Astrocyte of the hippocampus (primary cell): ENCODE measurements at regions not wholly inside any gene's neighbourhood (a gene's known extent, or its start where the extent isn't known, plus 50 kb on each side); places are given as distances from the start of the nearest gene placed in this dataset.

ENCODE experiments used
- DNase-seq: peaks from one replicate; pipeline ENCODE4 v3.0.0; 2011; ENCODE audit warnings: low read depth, low spot score

GRCh38 chr6:170162775-170163404 lies 128.0 kb downstream of the DLL1 start:
- no peak for DNase-seq

- no peak for DNase-seq
Measured at GRCh38 chr6:170162011-170162774, 128.7 kb downstream of the DLL1 start.

DNA sequence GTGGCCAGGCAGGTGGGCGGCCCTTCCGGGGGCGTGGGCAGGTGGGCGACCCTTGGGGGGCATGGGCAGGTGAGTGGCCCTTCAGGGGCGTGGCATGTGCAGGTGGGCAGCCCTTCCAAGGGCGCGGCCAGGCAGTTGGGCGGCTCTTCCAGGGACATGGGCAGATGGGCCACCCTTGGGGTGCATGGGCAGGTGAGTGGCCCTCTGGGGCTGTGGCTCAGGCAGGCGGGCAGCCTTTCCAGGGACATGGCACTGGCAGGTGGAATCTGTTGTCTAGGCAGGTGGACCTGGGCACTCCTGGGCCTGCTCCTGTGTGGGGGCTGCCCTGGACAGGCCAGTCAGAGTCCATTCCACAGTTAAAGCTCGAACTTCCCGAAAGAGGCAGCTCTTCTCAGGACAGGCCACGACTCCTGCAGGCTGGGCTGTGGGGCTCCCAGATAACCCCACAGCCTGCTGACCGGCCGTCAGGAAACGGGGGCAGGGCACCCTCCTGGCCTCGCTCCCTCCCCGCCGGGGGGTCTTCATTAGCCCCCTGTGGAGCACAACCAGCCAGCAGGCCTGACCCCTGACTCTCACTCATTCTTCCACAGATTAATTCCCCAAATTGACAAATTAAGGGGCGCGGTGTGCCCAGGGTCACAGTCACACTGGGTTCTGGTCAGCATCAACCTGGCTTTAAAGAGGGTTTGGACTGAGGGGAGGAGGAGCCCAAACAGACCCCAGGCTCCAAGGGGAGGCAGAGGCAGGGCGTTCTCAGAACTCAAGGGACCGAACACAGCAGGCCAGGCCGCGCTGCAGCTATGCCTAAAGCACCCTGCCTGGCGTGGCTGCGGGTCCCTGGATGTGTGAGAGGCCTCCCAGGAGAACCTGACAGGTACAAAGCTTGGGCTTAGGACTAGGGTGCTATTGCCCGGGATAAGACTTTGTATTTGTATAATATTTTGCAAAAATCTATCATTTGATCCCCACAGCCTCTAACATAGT lies 130.0 kb downstream of the DLL1 start:
- DNase-seq: no peak

DNA sequence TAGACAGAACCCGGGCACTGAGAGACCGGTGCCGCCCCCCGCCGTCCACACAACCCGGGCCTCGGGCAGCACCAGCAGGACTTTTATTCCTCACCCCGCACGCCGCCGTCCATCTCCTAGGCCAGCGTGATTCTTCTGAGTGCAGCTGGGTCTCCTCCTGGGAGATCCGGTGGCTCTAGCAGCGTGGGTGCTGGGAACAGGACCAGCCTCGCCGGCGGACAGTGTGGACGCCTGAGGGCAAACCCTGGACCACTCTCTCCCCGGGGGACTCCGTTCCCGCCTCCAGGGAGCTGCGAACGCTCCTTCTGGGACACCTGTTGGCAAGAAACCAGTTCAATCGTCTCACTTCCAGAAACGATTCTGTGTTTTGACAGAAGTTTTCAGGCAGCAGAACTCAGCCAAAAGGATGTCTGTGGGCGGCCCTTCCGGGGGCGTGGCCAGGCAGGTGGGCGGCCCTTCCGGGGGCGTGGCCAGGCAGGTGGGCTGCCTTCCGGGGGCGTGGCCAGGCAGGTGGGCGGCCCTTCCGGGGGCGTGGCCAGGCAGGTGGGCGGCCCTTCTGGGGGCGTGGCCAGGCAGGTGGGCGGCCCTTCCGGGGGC lies 130.7 kb downstream of the DLL1 start:
- no peak for DNase-seq

- no peak for DNase-seq
Measured at GRCh38 chr6:170159022-170159965, 131.6 kb downstream of the DLL1 start.

DNA sequence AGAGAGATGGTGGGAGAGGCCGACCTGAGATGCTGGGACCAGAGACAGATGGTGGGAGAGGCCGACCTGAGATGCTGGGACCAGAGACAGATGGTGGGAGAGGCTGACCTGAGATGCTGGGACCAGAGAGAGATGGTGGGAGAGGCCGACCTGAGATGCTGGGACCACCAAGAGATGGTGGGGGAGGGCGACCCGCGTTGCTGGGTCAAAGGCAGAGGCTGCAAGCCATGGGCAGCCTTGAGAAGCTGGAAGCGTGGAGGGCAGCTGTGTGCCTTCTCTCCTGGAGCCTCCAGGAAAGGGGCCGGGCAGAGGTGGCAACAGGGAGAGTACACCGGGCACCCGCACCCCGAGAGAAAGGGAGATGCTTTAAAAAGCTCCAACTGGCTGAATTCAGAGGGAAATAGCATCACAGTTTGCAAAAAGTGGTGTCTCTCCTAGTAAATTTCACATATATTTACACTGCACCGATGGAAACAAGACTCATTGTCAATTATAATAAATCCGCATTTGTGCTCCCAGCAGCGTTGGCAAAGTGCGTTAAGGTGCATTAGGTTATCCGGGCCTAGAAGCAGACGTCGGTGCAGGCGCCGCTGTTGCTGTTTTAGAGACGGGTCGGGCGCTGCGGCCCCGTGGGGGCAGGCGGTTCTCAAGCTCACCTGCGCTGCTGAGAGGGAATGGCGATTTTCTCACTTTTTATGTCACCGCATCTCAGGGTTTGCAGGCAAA lies 132.4 kb downstream of the DLL1 start:
- DNase-seq: no peak

- DNase-seq: no peak
Measured at GRCh38 chr6:170157567-170158218, 133.2 kb downstream of the DLL1 start.

- DNase-seq: no peak
Measured at GRCh38 chr6:170156448-170157375, 134.2 kb downstream of the DLL1 start.

DNA sequence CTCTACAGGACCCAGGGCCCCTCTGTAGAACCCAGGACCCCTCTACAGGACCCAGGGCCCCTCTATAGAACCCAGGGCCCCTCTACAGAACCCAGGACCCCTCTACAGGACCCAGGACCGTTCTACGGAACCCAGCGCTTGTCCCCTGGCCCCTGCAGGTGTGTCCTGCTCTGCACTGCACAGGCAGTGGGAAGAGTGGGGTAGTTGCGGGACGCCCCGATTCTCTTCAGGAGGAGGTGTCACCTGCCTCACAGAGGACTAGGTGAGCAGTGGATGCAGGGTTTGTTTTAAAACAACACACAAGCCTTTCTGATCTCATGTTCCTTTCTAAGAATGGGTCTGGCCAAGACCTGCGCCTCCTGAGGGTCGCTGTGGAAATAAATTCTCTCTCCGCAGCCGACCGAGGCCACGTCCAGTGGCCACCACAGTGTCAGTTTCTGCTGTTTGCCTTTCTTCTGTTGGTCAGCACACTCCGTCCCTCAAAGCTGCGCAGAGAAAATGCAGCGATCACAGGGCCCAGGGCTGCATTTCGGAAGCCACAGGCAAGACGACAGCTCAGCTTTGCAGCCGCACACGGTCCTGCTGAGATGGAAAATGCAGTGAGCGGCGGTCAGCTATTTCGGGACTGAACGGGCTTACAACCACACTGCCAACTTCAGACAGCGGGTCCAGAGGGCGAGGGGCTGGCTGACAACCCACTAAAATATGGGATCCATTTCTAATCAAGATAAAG lies 135.2 kb downstream of the DLL1 start:
- DNase-seq: no peak

- no peak for DNase-seq
Measured at GRCh38 chr6:170153436-170154319, 137.2 kb downstream of the DLL1 start.

- peak; percentile 92 for DNase-seq
Measured at GRCh38 chr6:170152989-170153388, 137.9 kb downstream of the DLL1 start.

DNA sequence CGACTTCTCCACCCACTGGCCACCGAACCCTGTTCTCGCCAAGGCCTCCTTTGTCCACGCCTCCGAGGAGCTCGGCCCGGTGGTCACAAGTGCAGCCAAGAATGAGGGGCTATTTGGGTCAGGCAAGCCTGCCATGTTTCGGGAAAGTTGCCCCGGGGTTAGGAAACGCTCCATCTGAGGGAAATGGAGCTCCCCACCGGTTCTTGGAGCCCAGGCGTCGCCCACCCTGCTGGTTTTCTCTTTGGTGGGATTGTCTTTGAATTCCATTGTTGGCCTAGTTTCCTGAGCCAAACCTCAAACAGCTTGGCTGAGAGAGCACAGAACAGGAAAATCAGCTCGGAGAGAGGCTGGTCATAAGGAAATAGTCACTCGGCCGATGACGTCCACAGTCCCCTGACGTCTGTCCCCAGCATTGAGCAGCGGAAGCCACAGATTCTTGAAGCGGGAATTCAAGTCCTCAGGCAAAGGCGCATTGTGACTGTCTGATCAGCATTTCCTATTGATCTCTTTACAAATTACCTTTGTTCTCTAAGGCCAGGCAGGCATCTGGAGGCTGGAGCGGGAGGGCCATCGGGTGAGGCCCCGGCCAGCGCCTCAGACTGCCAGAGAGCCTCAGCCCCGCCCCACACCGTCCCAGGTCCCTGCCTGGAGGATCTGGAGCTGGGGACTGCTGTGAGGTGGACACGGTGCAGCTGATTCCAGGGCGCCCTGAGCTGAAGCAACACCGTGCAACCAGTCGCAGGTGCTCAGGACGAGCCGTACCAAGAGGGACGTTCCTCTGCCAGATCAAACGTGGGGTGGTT lies 138.6 kb downstream of the DLL1 start:
- peak; percentile 64 for DNase-seq

GRCh38 chr6:170151804-170152123 lies 139.1 kb downstream of the DLL1 start:
- DNase-seq: no peak

DNA sequence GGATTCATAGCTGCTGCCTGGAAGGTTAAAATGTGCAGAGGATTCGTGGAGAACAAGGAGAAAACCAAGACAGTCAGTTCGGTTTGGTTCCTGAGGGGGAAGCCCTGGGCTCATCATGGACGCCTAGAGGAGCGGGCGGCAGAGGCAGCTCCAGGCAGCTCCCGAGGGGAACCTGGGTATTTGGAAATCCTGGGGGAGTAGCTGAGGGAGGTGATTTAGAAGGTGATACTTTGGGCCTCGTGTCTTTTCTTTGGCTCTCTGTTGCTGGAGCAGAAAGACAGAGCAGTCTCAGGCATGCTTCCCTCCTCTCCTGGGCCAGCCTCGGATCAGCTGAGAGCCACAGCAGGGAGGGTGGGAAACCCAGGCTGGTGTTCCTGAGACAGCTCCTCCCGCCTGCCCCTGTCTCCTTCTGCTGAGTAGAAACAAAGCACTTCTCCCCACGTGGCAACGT lies 139.5 kb downstream of the DLL1 start:
- DNase-seq: no peak

- DNase-seq: no peak
Measured at GRCh38 chr6:170150590-170150945, 140.3 kb downstream of the DLL1 start.
